ENCODE measurements at regions not wholly inside any gene's neighbourhood (a gene's known extent, or its start where the extent isn't known, plus 50 kb on each side); places are given as distances from the start of the nearest gene placed in this dataset.

- H3K4me3 Mint-ChIP-seq (ENCODE audit: unreplicated experiment) = peak overlapping the region; percentile 80
- no peaks in the 10 kb centered on the region for H3K9me3 Mint-ChIP-seq (ENCODE audit: unreplicated experiment)
- H3K4me1 Mint-ChIP-seq (ENCODE audit: unreplicated experiment) = peaks cover 86% of the 10 kb centered on the region
- H3K36me3 Mint-ChIP-seq (ENCODE audit: unreplicated experiment) = peaks cover 5% of the 10 kb centered on the region
- peak; percentile 66 for DNase-seq (ENCODE audit: extremely low spot score, unreplicated experiment)
- peak overlapping the region; percentile 99 for H3K27ac Mint-ChIP-seq (ENCODE audit: unreplicated experiment)
- TF ChIP-seq CTCF (IDR thresholded peaks at IDR 0.05) = no peak
- H3K27me3 Mint-ChIP-seq (ENCODE audit: unreplicated experiment) = no peaks in the 10 kb centered on the region
Observed at GRCh38 chr17:77324227-77324626, 183.5 kb downstream of the SEC14L1 start.

- Mint-ChIP-seq H3K27me3 (ENCODE audit: unreplicated experiment) (no peaks in the 10 kb centered on the region), H3K27ac (ENCODE audit: unreplicated experiment) (peak overlapping the region; percentile 99), H3K9me3 (ENCODE audit: unreplicated experiment) (no peaks in the 10 kb centered on the region), H3K36me3 (ENCODE audit: unreplicated experiment) (peaks cover 5% of the 10 kb centered on the region), H3K4me3 (ENCODE audit: unreplicated experiment) (no peak overlapping the region), H3K4me1 (ENCODE audit: unreplicated experiment) (peaks cover 77% of the 10 kb centered on the region)
- no peak for DNase-seq (ENCODE audit: extremely low spot score, unreplicated experiment)
- TF ChIP-seq CTCF (IDR thresholded peaks at IDR 0.05) = no peak
Observed at GRCh38 chr17:77325577-77326075, 184.9 kb downstream of the SEC14L1 start.

- Mint-ChIP-seq H3K9me3 (ENCODE audit: unreplicated experiment) (no peaks in the 10 kb centered on the region), H3K36me3 (ENCODE audit: unreplicated experiment) (peaks cover 5% of the 10 kb centered on the region), H3K27me3 (ENCODE audit: unreplicated experiment) (no peaks in the 10 kb centered on the region), H3K4me3 (ENCODE audit: unreplicated experiment) (no peak overlapping the region), H3K4me1 (ENCODE audit: unreplicated experiment) (peaks cover 74% of the 10 kb centered on the region), H3K27ac (ENCODE audit: unreplicated experiment) (peak overlapping the region; percentile 99)
- TF ChIP-seq CTCF (IDR thresholded peaks at IDR 0.05) = no peak
- peak; percentile 75 for DNase-seq (ENCODE audit: extremely low spot score, unreplicated experiment)
Observed at GRCh38 chr17:77326076-77326591, 185.4 kb downstream of the SEC14L1 start.

GRCh38 chr17:77326636-77327035 lies 185.9 kb downstream of the SEC14L1 start:
- H3K4me1 Mint-ChIP-seq (ENCODE audit: unreplicated experiment) = peaks cover 74% of the 10 kb centered on the region
- H3K27me3 Mint-ChIP-seq (ENCODE audit: unreplicated experiment) = no peaks in the 10 kb centered on the region
- peak overlapping the region; percentile 23 for H3K27ac Mint-ChIP-seq (ENCODE audit: unreplicated experiment)
- no peak for TF ChIP-seq CTCF (IDR thresholded peaks at IDR 0.05)
- H3K36me3 Mint-ChIP-seq (ENCODE audit: unreplicated experiment) = peaks cover 7% of the 10 kb centered on the region
- no peak overlapping the region for H3K4me3 Mint-ChIP-seq (ENCODE audit: unreplicated experiment)
- peak; percentile 25 for DNase-seq (ENCODE audit: extremely low spot score, unreplicated experiment)
- H3K9me3 Mint-ChIP-seq (ENCODE audit: unreplicated experiment) = no peaks in the 10 kb centered on the region

- Mint-ChIP-seq H3K27me3 (ENCODE audit: unreplicated experiment) (no peaks in the 10 kb centered on the region), H3K9me3 (ENCODE audit: unreplicated experiment) (no peaks in the 10 kb centered on the region), H3K4me1 (ENCODE audit: unreplicated experiment) (peaks cover 76% of the 10 kb centered on the region), H3K36me3 (ENCODE audit: unreplicated experiment) (peaks cover 7% of the 10 kb centered on the region), H3K27ac (ENCODE audit: unreplicated experiment) (no peak overlapping the region), H3K4me3 (ENCODE audit: unreplicated experiment) (no peak overlapping the region)
- no peak for TF ChIP-seq CTCF (IDR thresholded peaks at IDR 0.05)
- peak; percentile 82 for DNase-seq (ENCODE audit: extremely low spot score, unreplicated experiment)
Observed at GRCh38 chr17:77327181-77327565, 186.4 kb downstream of the SEC14L1 start.

All from osteocyte (in vitro differentiated cells).